MM.1S (cell line): ENCODE measurements at regions not wholly inside any gene's neighbourhood (a gene's known extent, or its start where the extent isn't known, plus 50 kb on each side); places are given as distances from the start of the nearest gene placed in this dataset.

Experiments
- DNase-seq: peaks from one replicate; pipeline ENCODE4 v3.0.0-alpha.2; 2015
- H2AFZ ChIP-seq: fragments of 300-600 bp; sonication (generic); 2 replicates; pipeline ENCODE4 v1.6.0; 2016; ENCODE audit warnings: antibody characterized with exemption, low read length
- H3F3A ChIP-seq: fragments of 300-600 bp; sonication (generic); 2 replicates; pipeline ENCODE4 v1.6.1; 2016; ENCODE audit warnings: mild to moderate bottlenecking, antibody characterized with exemption, low read length, moderate library complexity, mixed read lengths; ENCODE audit not compliant: insufficient read depth
- H3K27ac ChIP-seq: fragments of 300-600 bp; sonication (generic); 2 replicates; pipeline ENCODE4 v1.5.1; 2016; ENCODE audit warnings: mild to moderate bottlenecking, low read length
- H3K27me3 ChIP-seq: fragments of 300-600 bp; sonication (generic); replicated peaks from 2 replicates; pipeline ENCODE4 v1.6.0; 2016; ENCODE audit warnings: low read length; ENCODE audit not compliant: insufficient read depth
- H3K36me3 ChIP-seq: fragments of 300-600 bp; sonication (generic); replicated peaks from 2 replicates; pipeline ENCODE4 v1.6.1; 2016; ENCODE audit warnings: mild to moderate bottlenecking, low read length, mixed read lengths; ENCODE audit not compliant: insufficient read depth
- H3K4me1 ChIP-seq: fragments of 300-600 bp; sonication (generic); 2 replicates; pipeline ENCODE4 v1.6.1; 2016; ENCODE audit warnings: low read length, mixed read lengths
- H3K4me2 ChIP-seq: fragments of 300-600 bp; sonication (generic); 2 replicates; pipeline ENCODE4 v1.6.0; 2016; ENCODE audit warnings: low read depth, low read length
- H3K4me3 ChIP-seq: fragments of 300-600 bp; sonication (generic); 2 replicates; pipeline ENCODE4 v1.5.1; 2016; ENCODE audit warnings: low read length, mixed read lengths
- H3K79me2 ChIP-seq: fragments of 300-600 bp; sonication (generic); 2 replicates; pipeline ENCODE4 v1.6.1; 2016; ENCODE audit warnings: mixed run types, low read length, mixed read lengths
- H3K9ac ChIP-seq: fragments of 300-600 bp; sonication (generic); 2 replicates; pipeline ENCODE4 v1.6.1; 2016; ENCODE audit warnings: low read length, mixed read lengths
- H3K9me2 ChIP-seq: fragments of 300-600 bp; sonication (generic); replicated peaks from 2 replicates; pipeline ENCODE4 v1.6.1; 2016; ENCODE audit warnings: mild to moderate bottlenecking, low read length, mixed read lengths; ENCODE audit not compliant: insufficient read depth
- H3K9me3 ChIP-seq: fragments of 300-600 bp; sonication (generic); replicated peaks from 2 replicates; pipeline ENCODE4 v1.6.1; 2016; ENCODE audit warnings: mild to moderate bottlenecking, low read length, mixed read lengths; ENCODE audit not compliant: insufficient read depth
- H4K20me1 ChIP-seq: fragments of 300-600 bp; sonication (generic); 2 replicates; pipeline ENCODE4 v1.6.1; 2016; ENCODE audit warnings: mild to moderate bottlenecking, low read length, moderate library complexity, mixed read lengths; ENCODE audit not compliant: insufficient read depth
- CTCF ChIP-seq: fragments of 300-600 bp; sonication (generic); IDR thresholded peaks from 2 replicates; pipeline ENCODE4 v1.5.1; 2016; ENCODE audit warnings: antibody characterized with exemption, low read length, mixed read lengths
- EZH2 ChIP-seq: fragments of 300-600 bp; sonication (generic); optimal IDR thresholded peaks from 2 replicates; pipeline ENCODE3; 2017; ENCODE audit warnings: low read depth, mild to moderate bottlenecking, antibody characterized with exemption, low read length, mixed read lengths
- EZH2phosphoT487 ChIP-seq: fragments of 300-600 bp; sonication (generic); IDR thresholded peaks from 2 replicates; pipeline ENCODE4 v1.6.1; 2018; ENCODE audit warnings: antibody characterized with exemption, low read length

- Histone ChIP-seq H3K79me2 (no peaks in the 10 kb centered on the region), H3K9ac (no peak overlapping the region), H3K27ac (no peak overlapping the region), H3K9me2 (no peaks in the 10 kb centered on the region), H4K20me1 (no peaks in the 10 kb centered on the region), H3K4me2 (no peak overlapping the region), H3F3A (no peaks in the 10 kb centered on the region; the same call in 1 of the 2 replicates), H3K4me1 (peaks cover 13% of the 10 kb centered on the region), H3K4me3 (no peak overlapping the region), H3K9me3 (no peaks in the 10 kb centered on the region), H2AFZ (no peak overlapping the region), H3K36me3 (no peaks in the 10 kb centered on the region), H3K27me3 (no peaks in the 10 kb centered on the region)
- TF ChIP-seq EZH2 = no peak
- no peak for TF ChIP-seq EZH2phosphoT487
- TF ChIP-seq CTCF = no peak
- DNase-seq = no peak
Measured at GRCh38 chr3:113105093-113105449, 106.3 kb upstream of the BOC start.

GRCh38 chr3:113105966-113106660 is 105.2 kb upstream of the BOC start:
- Histone ChIP-seq H3K79me2 (no peaks in the 10 kb centered on the region), H3K4me1 (peaks cover 13% of the 10 kb centered on the region), H3K36me3 (no peaks in the 10 kb centered on the region), H2AFZ (no peak overlapping the region), H3K27ac (no peak overlapping the region), H3K4me2 (no peak overlapping the region), H3K9me3 (no peaks in the 10 kb centered on the region), H3K9ac (no peak overlapping the region), H3K4me3 (no peak overlapping the region), H3K9me2 (no peaks in the 10 kb centered on the region), H3F3A (no peaks in the 10 kb centered on the region; the same call in 1 of the 2 replicates), H4K20me1 (no peaks in the 10 kb centered on the region), H3K27me3 (no peaks in the 10 kb centered on the region)
- TF ChIP-seq EZH2phosphoT487 (no peak), EZH2 (no peak), CTCF (no peak)
- DNase-seq = no peak

GRCh38 chr3:113110267-113110666 is 101.1 kb upstream of the BOC start:
- H3K79me2 ChIP-seq = no peaks in the 10 kb centered on the region
- H3F3A ChIP-seq = no peaks in the 10 kb centered on the region
- H3K9ac ChIP-seq = no peak overlapping the region
- no peak overlapping the region for H2AFZ ChIP-seq
- no peaks in the 10 kb centered on the region for H3K27me3 ChIP-seq
- TF ChIP-seq CTCF (no peak), EZH2 (no peak), EZH2phosphoT487 (no peak)
- DNase-seq = no peak
- no peak overlapping the region for H3K4me3 ChIP-seq
- no peaks in the 10 kb centered on the region for H3K4me1 ChIP-seq
- no peaks in the 10 kb centered on the region for H3K9me2 ChIP-seq
- no peaks in the 10 kb centered on the region for H3K36me3 ChIP-seq
- no peaks in the 10 kb centered on the region for H3K9me3 ChIP-seq
- no peak overlapping the region for H3K4me2 ChIP-seq
- H4K20me1 ChIP-seq = no peaks in the 10 kb centered on the region
- no peak overlapping the region for H3K27ac ChIP-seq
